ENCODE measurements at regions not wholly inside any gene's neighbourhood (a gene's known extent, or its start where the extent isn't known, plus 50 kb on each side); places are given as distances from the start of the nearest gene placed in this dataset.

GRCh38 chr16:72246423-72246822 lies 74.5 kb upstream of the PMFBP1 start:
- Histone ChIP-seq H3K4me1 (ENCODE audit: control insufficient read depth, extremely low read depth, insufficient read depth, low read length) (peaks cover 6% of the 10 kb centered on the region), H2AFZ (ENCODE audit: low read length) (no peak overlapping the region), H3K4me2 (ENCODE audit: extremely low read depth, insufficient read depth, low read length) (no peak overlapping the region), H3K9ac (ENCODE audit: insufficient read depth, low read length) (no peak overlapping the region), H3K4me3 (replicated peaks in 1 of 4; ENCODE audit: control extremely low read depth in 1 of 4, insufficient read depth in 1 of 4, low read depth in 3 of 4, low read length in 4 of 4) (no peak overlapping the region), H3K9me3 (ENCODE audit: control insufficient read depth, insufficient read depth, low read depth, low read length) (no peaks in the 10 kb centered on the region), H3K27ac (ENCODE audit: insufficient read depth, low read length) (no peak overlapping the region), H3K79me2 (ENCODE audit: control insufficient read depth, insufficient read depth, low read length) (no peaks in the 10 kb centered on the region), H4K20me1 (ENCODE audit: control insufficient read depth, extremely low read depth, insufficient read depth, low read length) (no peaks in the 10 kb centered on the region), H3K27me3 (ENCODE audit: control insufficient read depth, insufficient read depth, low read length) (no peaks in the 10 kb centered on the region), H3K36me3 (ENCODE audit: control insufficient read depth, insufficient read depth, low read length) (no peaks in the 10 kb centered on the region)
- TF ChIP-seq, protein P1, sequence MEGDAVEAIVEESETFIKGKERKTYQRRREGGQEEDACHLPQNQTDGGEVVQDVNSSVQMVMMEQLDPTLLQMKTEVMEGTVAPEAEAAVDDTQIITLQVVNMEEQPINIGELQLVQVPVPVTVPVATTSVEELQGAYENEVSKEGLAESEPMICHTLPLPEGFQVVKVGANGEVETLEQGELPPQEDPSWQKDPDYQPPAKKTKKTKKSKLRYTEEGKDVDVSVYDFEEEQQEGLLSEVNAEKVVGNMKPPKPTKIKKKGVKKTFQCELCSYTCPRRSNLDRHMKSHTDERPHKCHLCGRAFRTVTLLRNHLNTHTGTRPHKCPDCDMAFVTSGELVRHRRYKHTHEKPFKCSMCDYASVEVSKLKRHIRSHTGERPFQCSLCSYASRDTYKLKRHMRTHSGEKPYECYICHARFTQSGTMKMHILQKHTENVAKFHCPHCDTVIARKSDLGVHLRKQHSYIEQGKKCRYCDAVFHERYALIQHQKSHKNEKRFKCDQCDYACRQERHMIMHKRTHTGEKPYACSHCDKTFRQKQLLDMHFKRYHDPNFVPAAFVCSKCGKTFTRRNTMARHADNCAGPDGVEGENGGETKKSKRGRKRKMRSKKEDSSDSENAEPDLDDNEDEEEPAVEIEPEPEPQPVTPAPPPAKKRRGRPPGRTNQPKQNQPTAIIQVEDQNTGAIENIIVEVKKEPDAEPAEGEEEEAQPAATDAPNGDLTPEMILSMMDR (conservative IDR thresholded peaks at IDR 0.05 in 1 of 2, IDR thresholded peaks at IDR 0.05 in 1 of 2; ENCODE audit: low read depth in 1 of 2, low read length in 2 of 2), result no peak
- no peak for TF ChIP-seq EZH2 (IDR thresholded peaks at IDR 0.05; ENCODE audit: low read length, missing control alignments)
- no peak for DNase-seq (ENCODE audit: low read depth in 2 of 2)

DNA sequence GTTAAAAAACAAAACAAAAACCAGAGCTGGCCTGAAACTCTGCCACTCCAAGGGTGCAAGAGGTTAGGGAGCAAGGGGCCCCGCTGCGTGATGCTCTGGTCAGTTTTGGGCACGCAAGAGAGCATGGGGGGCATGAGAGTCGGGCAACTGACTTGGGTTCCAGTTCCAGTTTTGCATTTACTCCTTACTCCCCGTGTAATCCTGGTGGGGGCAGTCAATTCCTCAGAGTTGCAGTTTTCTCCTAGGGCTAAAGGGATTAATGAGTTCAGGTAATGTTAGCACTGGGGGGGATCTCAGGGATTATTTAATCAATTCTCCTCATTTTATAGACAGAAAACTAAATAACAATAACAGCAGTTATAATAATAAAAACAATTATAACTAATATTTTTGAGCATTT lies 72.9 kb upstream of the PMFBP1 start:
- no peaks in the 10 kb centered on the region for H3K79me2 ChIP-seq (ENCODE audit: control insufficient read depth, insufficient read depth, low read length)
- no peak for TF ChIP-seq EZH2 (IDR thresholded peaks at IDR 0.05; ENCODE audit: low read length, missing control alignments)
- TF ChIP-seq, protein P1 (conservative IDR thresholded peaks at IDR 0.05 in 1 of 2, IDR thresholded peaks at IDR 0.05 in 1 of 2; ENCODE audit: low read depth in 1 of 2, low read length in 2 of 2), result peak in 1 of 2 donors; percentile 9
- H3K4me3 ChIP-seq (replicated peaks in 1 of 4; ENCODE audit: control extremely low read depth in 1 of 4, insufficient read depth in 1 of 4, low read depth in 3 of 4, low read length in 4 of 4), result no peak overlapping the region
- H2AFZ ChIP-seq (ENCODE audit: low read length), result no peak overlapping the region
- DNase-seq (ENCODE audit: low read depth in 2 of 2), result no peak
- no peaks in the 10 kb centered on the region for H3K9me3 ChIP-seq (ENCODE audit: control insufficient read depth, insufficient read depth, low read depth, low read length)
- H3K4me2 ChIP-seq (ENCODE audit: extremely low read depth, insufficient read depth, low read length), result no peak overlapping the region
- H3K27me3 ChIP-seq (ENCODE audit: control insufficient read depth, insufficient read depth, low read length), result no peaks in the 10 kb centered on the region
- no peaks in the 10 kb centered on the region for H3K36me3 ChIP-seq (ENCODE audit: control insufficient read depth, insufficient read depth, low read length)
- H3K9ac ChIP-seq (ENCODE audit: insufficient read depth, low read length), result no peak overlapping the region
- peaks cover 6% of the 10 kb centered on the region for H3K4me1 ChIP-seq (ENCODE audit: control insufficient read depth, extremely low read depth, insufficient read depth, low read length)
- H4K20me1 ChIP-seq (ENCODE audit: control insufficient read depth, extremely low read depth, insufficient read depth, low read length), result no peaks in the 10 kb centered on the region
- H3K27ac ChIP-seq (ENCODE audit: insufficient read depth, low read length), result no peak overlapping the region

- Histone ChIP-seq H3K9me3 (ENCODE audit: control insufficient read depth, insufficient read depth, low read depth, low read length) (no peaks in the 10 kb centered on the region), H3K27me3 (ENCODE audit: control insufficient read depth, insufficient read depth, low read length) (no peaks in the 10 kb centered on the region), H3K9ac (ENCODE audit: insufficient read depth, low read length) (no peak overlapping the region), H3K27ac (ENCODE audit: insufficient read depth, low read length) (no peak overlapping the region), H3K79me2 (ENCODE audit: control insufficient read depth, insufficient read depth, low read length) (no peaks in the 10 kb centered on the region), H3K4me2 (ENCODE audit: extremely low read depth, insufficient read depth, low read length) (no peak overlapping the region), H4K20me1 (ENCODE audit: control insufficient read depth, extremely low read depth, insufficient read depth, low read length) (no peaks in the 10 kb centered on the region), H3K36me3 (ENCODE audit: control insufficient read depth, insufficient read depth, low read length) (no peaks in the 10 kb centered on the region), H3K4me3 (replicated peaks in 1 of 4; ENCODE audit: control extremely low read depth in 1 of 4, insufficient read depth in 1 of 4, low read depth in 3 of 4, low read length in 4 of 4) (no peak overlapping the region), H2AFZ (ENCODE audit: low read length) (no peak overlapping the region), H3K4me1 (ENCODE audit: control insufficient read depth, extremely low read depth, insufficient read depth, low read length) (peaks cover 6% of the 10 kb centered on the region)
- no peak for DNase-seq (ENCODE audit: low read depth in 2 of 2)
- TF ChIP-seq, protein P1 (conservative IDR thresholded peaks at IDR 0.05 in 1 of 2, IDR thresholded peaks at IDR 0.05 in 1 of 2; ENCODE audit: low read depth in 1 of 2, low read length in 2 of 2), result no peak
- TF ChIP-seq EZH2 (IDR thresholded peaks at IDR 0.05; ENCODE audit: low read length, missing control alignments), result no peak
These were observed 71.7 kb upstream of the PMFBP1 start for GRCh38 chr16:72243621-72244020.

All from fibroblast of lung (primary cell).